HG02642 (cell line): ENCODE measurements at regions not wholly inside any gene's neighbourhood (a gene's known extent, or its start where the extent isn't known, plus 50 kb on each side); places are given as distances from the start of the nearest gene placed in this dataset.

Experiments used
- ATAC-seq: cut with Tn5 transposase; IDR thresholded peaks from one replicate; pipeline ENCODE4 v1.9.1; 2021; ENCODE audit warnings: mild to moderate bottlenecking; ENCODE audit not compliant: unreplicated experiment, poor library complexity

- ATAC-seq, result no peak
Observed at GRCh38 chr14:58833634-58834378, 196.0 kb downstream of the DACT1 start.

GRCh38 chr14:58836303-58836974 is 198.7 kb downstream of the DACT1 start:
- no peak for ATAC-seq

GRCh38 chr14:58839233-58839632 is 201.5 kb downstream of the DACT1 start:
- ATAC-seq, result no peak

- ATAC-seq, result no peak
Observed at GRCh38 chr14:58844544-58844943, 206.8 kb downstream of the DACT1 start.

- no peak for ATAC-seq
Observed at GRCh38 chr14:58846682-58847465, 209.1 kb downstream of the DACT1 start.

GRCh38 chr14:58848365-58848764 is 210.6 kb downstream of the DACT1 start:
- ATAC-seq, result no peak

- ATAC-seq, result no peak
Observed at GRCh38 chr14:58849601-58850000, 211.8 kb downstream of the DACT1 start.

- no peak for ATAC-seq
Observed at GRCh38 chr14:58850011-58850410, 212.2 kb downstream of the DACT1 start.

- no peak for ATAC-seq
Observed at GRCh38 chr14:58861586-58861985, 223.8 kb downstream of the DACT1 start.

- ATAC-seq, result no peak
Observed at GRCh38 chr14:58862416-58863160, 224.8 kb downstream of the DACT1 start.

GRCh38 chr14:58863661-58864345 is 226.0 kb downstream of the DACT1 start:
- no peak for ATAC-seq

GRCh38 chr14:58864751-58865513 is 227.2 kb downstream of the DACT1 start:
- no peak for ATAC-seq

GRCh38 chr14:58865514-58866281 is 227.9 kb downstream of the DACT1 start:
- no peak for ATAC-seq

- ATAC-seq, result no peak
Observed at GRCh38 chr14:58866391-58866790, 228.6 kb downstream of the DACT1 start.

- no peak for ATAC-seq
Observed at GRCh38 chr14:58870961-58871360, 233.2 kb downstream of the DACT1 start.

- ATAC-seq, result no peak
Observed at GRCh38 chr14:58871573-58871972, 233.8 kb downstream of the DACT1 start.

GRCh38 chr14:58872061-58872460 is 234.3 kb downstream of the DACT1 start:
- no peak for ATAC-seq

GRCh38 chr14:58873228-58873953 is 235.6 kb downstream of the DACT1 start:
- no peak for ATAC-seq
